ENCODE measurements at regions not wholly inside any gene's neighbourhood (a gene's known extent, or its start where the extent isn't known, plus 50 kb on each side); places are given as distances from the start of the nearest gene placed in this dataset.

DNA sequence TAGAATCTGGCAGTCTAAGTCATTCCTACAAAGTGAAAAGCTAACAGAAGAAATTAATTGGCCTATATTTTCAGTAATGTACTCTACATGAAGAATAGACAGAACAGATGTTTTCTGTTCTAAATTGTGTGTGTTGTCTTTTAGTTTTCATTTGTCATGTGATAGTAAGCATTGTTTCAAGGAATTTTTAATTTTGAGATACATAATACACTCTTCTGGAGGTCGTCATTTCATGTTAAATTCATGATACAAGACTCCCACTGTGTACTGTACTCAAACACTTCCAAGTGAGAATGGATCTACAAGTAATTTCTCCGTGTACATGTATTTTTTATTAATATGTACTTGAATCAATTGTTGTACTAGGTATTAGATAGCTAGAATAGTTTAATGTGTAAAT is 1522.9 kb downstream of the MAT2B start:
- TF ChIP-seq, protein P1, sequence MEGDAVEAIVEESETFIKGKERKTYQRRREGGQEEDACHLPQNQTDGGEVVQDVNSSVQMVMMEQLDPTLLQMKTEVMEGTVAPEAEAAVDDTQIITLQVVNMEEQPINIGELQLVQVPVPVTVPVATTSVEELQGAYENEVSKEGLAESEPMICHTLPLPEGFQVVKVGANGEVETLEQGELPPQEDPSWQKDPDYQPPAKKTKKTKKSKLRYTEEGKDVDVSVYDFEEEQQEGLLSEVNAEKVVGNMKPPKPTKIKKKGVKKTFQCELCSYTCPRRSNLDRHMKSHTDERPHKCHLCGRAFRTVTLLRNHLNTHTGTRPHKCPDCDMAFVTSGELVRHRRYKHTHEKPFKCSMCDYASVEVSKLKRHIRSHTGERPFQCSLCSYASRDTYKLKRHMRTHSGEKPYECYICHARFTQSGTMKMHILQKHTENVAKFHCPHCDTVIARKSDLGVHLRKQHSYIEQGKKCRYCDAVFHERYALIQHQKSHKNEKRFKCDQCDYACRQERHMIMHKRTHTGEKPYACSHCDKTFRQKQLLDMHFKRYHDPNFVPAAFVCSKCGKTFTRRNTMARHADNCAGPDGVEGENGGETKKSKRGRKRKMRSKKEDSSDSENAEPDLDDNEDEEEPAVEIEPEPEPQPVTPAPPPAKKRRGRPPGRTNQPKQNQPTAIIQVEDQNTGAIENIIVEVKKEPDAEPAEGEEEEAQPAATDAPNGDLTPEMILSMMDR (IDR thresholded peaks at IDR 0.05), result no peak
- no peak for TF ChIP-seq POLR2A (IDR thresholded peaks at IDR 0.05)

Data from thyroid gland (tissue), 4 donors.